GM23248 (cell line): ENCODE measurements at regions not wholly inside any gene's neighbourhood (a gene's known extent, or its start where the extent isn't known, plus 50 kb on each side); places are given as distances from the start of the nearest gene placed in this dataset.

Source experiments
- EZH2 ChIP-seq: fragments of 200-600 bp; sonication (generic); IDR thresholded peaks from 2 replicates; pipeline ENCODE4 v1.6.1; 2018; ENCODE audit warnings: antibody characterized with exemption, mild to moderate bottlenecking; ENCODE audit not compliant: insufficient read depth, poor library complexity, severe bottlenecking
- EZH2phosphoT487 ChIP-seq: fragments of 200-600 bp; sonication (generic); IDR thresholded peaks from 2 replicates; pipeline ENCODE4 v1.6.1; 2018; ENCODE audit warnings: antibody characterized with exemption, moderate library complexity, mild to moderate bottlenecking, low read depth; ENCODE audit not compliant: insufficient read depth

DNA sequence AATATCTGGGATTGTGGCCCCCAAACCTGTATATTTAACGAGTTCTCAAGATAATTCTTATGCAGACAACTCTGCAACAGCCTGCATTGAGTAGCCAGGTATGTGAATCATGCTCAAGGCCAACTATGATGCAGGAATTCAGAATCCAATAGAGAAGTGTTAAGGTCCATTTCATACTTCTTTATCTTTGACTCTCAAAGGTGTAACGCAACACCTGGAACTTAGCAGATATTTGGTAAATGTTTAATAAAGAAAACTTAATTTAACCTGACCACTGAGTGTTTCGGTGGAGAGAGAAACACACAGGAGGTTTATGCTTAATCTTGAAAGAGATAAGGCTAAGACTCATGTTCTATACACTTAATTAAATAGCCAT, 156.5 kb upstream of the PLEKHG7 start:
- TF ChIP-seq EZH2phosphoT487 (no peak), EZH2 (no peak)
